Right lobe of liver (tissue), 6 donors: ENCODE measurements at regions not wholly inside any gene's neighbourhood (a gene's known extent, or its start where the extent isn't known, plus 50 kb on each side); places are given as distances from the start of the nearest gene placed in this dataset.

Source experiments
- ATAC-seq, 4 donors: fragments of 200-7000 bp; cut with Tn5 transposase; one replicate each; pipeline ENCODE4 v1.9.1; 2020; ENCODE audit warnings: mild to moderate bottlenecking in 4 of 4, moderate library complexity in 4 of 4
- DNase-seq, 3 donors: peaks; one replicate each; pipeline ENCODE4 v3.0.0-alpha.2; 2020
- H3K27ac ChIP-seq, 3 donors: fragments of 200-600 bp; one replicate each; pipeline ENCODE4 v1.8.0; 2022
- H3K27me3 ChIP-seq, 2 donors: fragments of 200-600 bp; one replicate each; pipeline ENCODE4 v1.8.0; 2022
- H3K36me3 ChIP-seq, 4 donors: fragments of 200-600 bp; sonication (generic) in 1 of 4; one replicate each; pipeline versions ENCODE4 v1.5.1 to v1.8.0; 2017 to 2022; ENCODE audit warnings: control low read depth in 1 of 4
- H3K4me1 ChIP-seq, 4 donors: fragments of 200-600 bp; sonication (generic) in 1 of 4; one replicate each; pipeline versions ENCODE4 v1.5.1 to v1.8.0; 2017 to 2022; ENCODE audit warnings: control low read depth in 1 of 4
- H3K4me3 ChIP-seq, 3 donors: fragments of 200-600 bp; one replicate each; pipeline ENCODE4 v1.8.0; 2022
- H3K9me3 ChIP-seq, 4 donors: fragments of 200-600 bp; sonication (generic) in 1 of 4; one replicate each; pipeline versions ENCODE4 v1.5.1 to v1.8.0; 2017 to 2022; ENCODE audit warnings: control low read depth in 1 of 4
- POLR2A ChIP-seq: fragments of 450-650 bp; IDR thresholded peaks from one replicate; pipeline ENCODE4 v1.6.1; 2017; ENCODE audit warnings: antibody characterized with exemption, mild to moderate bottlenecking
- WGBS: methylation state at CpG from one replicate; pipeline ENCODE4 v1.1.6; 2018; ENCODE audit warnings: low coverage, low lambda C conversion rate; ENCODE audit not compliant: insufficient coverage; ENCODE audit errors: missing lambda C conversion rate; 5-methylcytosine and 5-hydroxymethylcytosine counted together
- intact Hi-C, 2 donors: fragments of 100-400 bp; cut with DNase I; formaldehyde crosslinking; loops; one replicate each; pipeline versions ENCODE4 v1.11.2 to v1.14.1; 2022
- TF ChIP-seq, protein P1 (sequence below), 4 donors: fragments of 200-600 bp in 3 of 4; fragments of 450-650 bp in 1 of 4; IDR thresholded peaks; one replicate each; pipeline versions ENCODE4 v1.5.1 to v1.8.0; 2016 to 2022; ENCODE audit warnings: antibody characterized with exemption in 4 of 4, mild to moderate bottlenecking in 2 of 4
- donor health status: DM: no; HTN: yes; CAD: no.
- donor health status: DM: no; HTN: no; CAD: no.
- donor health status: DM: no; HTN: no; CAD: no.
- donor health status: DM: no; HTN: yes; CAD: no.
- donor health status: DM: no; HTN: yes; CAD: no.

DNA sequence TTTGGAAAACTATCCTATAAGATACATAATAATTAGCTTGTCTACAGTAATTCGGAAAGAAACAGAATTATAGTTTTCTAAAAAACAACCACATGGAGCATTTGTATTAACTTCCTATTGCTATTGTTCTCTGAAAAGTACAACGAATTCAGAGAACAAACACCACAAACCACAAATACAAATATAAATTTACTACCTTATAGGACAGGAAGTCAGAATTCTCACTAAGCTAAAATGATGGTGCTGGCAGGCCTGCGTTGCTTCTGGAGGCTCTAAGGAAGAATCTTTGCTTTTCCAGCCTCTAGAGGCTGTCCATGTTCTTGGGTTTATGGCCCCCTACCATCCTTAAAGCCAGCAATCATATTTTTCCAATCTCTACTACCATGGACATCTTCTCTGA lies 173.6 kb upstream of the TCF21 start:
- WGBS: 39% methylated on average over 3 of the region's 3 CpGs
- TF ChIP-seq, protein P1, sequence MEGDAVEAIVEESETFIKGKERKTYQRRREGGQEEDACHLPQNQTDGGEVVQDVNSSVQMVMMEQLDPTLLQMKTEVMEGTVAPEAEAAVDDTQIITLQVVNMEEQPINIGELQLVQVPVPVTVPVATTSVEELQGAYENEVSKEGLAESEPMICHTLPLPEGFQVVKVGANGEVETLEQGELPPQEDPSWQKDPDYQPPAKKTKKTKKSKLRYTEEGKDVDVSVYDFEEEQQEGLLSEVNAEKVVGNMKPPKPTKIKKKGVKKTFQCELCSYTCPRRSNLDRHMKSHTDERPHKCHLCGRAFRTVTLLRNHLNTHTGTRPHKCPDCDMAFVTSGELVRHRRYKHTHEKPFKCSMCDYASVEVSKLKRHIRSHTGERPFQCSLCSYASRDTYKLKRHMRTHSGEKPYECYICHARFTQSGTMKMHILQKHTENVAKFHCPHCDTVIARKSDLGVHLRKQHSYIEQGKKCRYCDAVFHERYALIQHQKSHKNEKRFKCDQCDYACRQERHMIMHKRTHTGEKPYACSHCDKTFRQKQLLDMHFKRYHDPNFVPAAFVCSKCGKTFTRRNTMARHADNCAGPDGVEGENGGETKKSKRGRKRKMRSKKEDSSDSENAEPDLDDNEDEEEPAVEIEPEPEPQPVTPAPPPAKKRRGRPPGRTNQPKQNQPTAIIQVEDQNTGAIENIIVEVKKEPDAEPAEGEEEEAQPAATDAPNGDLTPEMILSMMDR (IDR thresholded peaks at IDR 0.05): no peak
- TF ChIP-seq POLR2A: no peak

DNA sequence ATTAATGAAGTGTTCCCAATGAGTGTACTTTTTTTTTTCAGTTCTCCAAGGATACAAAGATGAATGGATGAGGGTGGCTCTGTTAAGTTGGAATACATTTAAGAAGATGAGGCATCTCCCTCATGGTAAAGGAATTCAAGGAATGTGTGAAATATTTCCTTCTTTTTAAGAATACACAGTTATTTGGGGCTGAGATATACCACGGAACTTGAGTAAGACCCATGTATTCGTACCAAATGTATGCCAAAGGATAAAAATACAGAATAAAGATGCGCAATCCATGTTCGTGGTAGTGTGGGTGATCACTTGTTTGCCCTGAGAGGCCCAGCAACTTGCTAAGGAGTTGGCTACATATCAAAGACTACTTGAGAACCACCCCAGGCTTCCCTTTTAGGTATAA lies 164.2 kb upstream of the TCF21 start:
- 63% methylated on average over 4 of the region's 4 CpGs for WGBS
- intact Hi-C loops: no loop called here
- Histone ChIP-seq H3K27me3 (no peaks in the 10 kb centered on the region), H3K4me3 (no peak overlapping the region), H3K9me3 (no peaks in the 10 kb centered on the region), H3K36me3 (no peaks in the 10 kb centered on the region), H3K27ac (no peak overlapping the region), H3K4me1 (no peaks in the 10 kb centered on the region)
- TF ChIP-seq POLR2A: no peak
- TF ChIP-seq, protein P1 (IDR thresholded peaks at IDR 0.05): no peak
- ATAC-seq (no peak), DNase-seq (no peak)

More for the DNA sequence above, 173.6 kb upstream of the TCF21 start:
- H3K27me3 ChIP-seq: no peaks in the 10 kb centered on the region
- H3K9me3 ChIP-seq: no peaks in the 10 kb centered on the region
- ATAC-seq (no peak), DNase-seq (no peak)
- H3K4me1 ChIP-seq: no peaks in the 10 kb centered on the region
- H3K27ac ChIP-seq: no peak overlapping the region
- H3K36me3 ChIP-seq: no peaks in the 10 kb centered on the region
- intact Hi-C loops: no loop called here
- H3K4me3 ChIP-seq: no peak overlapping the region

DNA sequence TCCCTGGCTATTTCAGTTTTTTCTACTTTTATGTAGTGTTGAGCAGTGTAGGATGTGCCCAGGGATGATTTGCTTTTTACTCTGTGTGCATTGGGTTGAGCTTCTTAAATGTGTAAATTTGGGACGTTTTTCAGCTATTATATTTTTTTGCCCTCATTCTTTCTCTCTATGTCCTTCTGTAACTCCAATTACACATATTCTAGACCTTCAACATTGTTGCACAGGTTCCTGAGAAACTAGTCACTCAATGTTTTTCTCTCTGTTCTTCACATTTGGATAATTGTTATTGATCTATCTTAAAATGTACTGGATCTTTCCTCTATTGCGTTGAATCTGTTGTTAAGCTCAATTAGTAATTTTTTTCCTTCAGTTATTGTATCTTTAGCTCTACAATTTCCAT lies 162.7 kb upstream of the TCF21 start:
- H3K4me3 ChIP-seq: no peak overlapping the region
- ATAC-seq (no peak), DNase-seq (no peak)
- TF ChIP-seq POLR2A: no peak
- TF ChIP-seq, protein P1 (IDR thresholded peaks at IDR 0.05): no peak
- H3K27me3 ChIP-seq: peaks cover 0 to 4% of the 10 kb centered on the region in 2 donors
- H3K9me3 ChIP-seq: no peaks in the 10 kb centered on the region
- intact Hi-C loops: no loop called here
- H3K4me1 ChIP-seq: no peaks in the 10 kb centered on the region
- no peaks in the 10 kb centered on the region for H3K36me3 ChIP-seq
- no peak overlapping the region for H3K27ac ChIP-seq
- 62% methylated on average over 2 of the region's 2 CpGs for WGBS

DNA sequence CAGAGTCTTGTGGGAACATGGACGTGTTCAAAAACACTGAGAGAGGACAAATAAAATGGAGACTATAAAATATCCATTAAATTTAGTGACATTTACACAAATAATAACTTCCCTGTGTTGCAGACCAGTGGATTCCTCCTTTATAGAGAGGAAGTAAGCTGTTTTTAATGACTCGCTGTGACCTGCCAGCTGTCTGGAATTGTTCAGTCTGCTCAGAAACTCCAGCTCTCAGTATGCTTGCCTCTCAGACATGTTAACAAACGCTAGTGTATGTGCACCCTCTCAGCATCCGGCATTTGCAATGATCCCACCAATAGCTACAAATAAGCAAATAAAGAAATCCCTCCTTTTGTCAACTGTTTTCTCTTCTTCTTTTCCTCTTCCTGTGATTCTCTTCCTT lies 158.0 kb upstream of the TCF21 start:
- DNase-seq (no peak), ATAC-seq (no peak)
- Histone ChIP-seq H3K4me3 (no peak overlapping the region), H3K36me3 (no peaks in the 10 kb centered on the region), H3K27me3 (peaks cover 0 to 4% of the 10 kb centered on the region in 2 donors), H3K27ac (no peak overlapping the region), H3K4me1 (no peaks in the 10 kb centered on the region), H3K9me3 (no peaks in the 10 kb centered on the region)
- 43% methylated on average over 4 of the region's 4 CpGs for WGBS
- TF ChIP-seq, protein P1 (IDR thresholded peaks at IDR 0.05): no peak
- TF ChIP-seq POLR2A: no peak
- intact Hi-C loops: no loop called here

DNA sequence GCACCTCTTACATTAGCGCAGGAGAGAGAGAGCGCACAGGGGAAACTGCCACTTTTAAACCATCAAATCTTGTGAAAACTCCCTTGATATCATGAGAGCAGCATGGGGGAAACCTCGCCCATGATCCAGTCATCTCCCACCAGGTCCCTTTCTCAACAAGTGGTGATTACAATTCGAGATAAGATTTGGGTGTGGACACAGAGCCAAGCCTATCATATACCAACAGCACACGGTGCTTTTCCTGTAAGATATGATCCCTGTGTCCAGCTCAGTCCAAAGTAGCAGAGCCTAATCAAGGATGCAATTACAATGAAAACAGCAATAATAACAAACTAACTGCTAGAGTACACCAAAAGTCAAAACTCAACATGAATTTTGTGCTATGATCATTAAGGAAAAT lies 148.7 kb upstream of the TCF21 start:
- H3K9me3 ChIP-seq: no peaks in the 10 kb centered on the region
- no peak for DNase-seq
- no peaks in the 10 kb centered on the region for H3K4me1 ChIP-seq
- H3K36me3 ChIP-seq: no peaks in the 10 kb centered on the region
- no peaks in the 10 kb centered on the region for H3K27me3 ChIP-seq
- no peak overlapping the region for H3K27ac ChIP-seq
- intact Hi-C loops: no loop called here
- H3K4me3 ChIP-seq: no peak overlapping the region
- no peak for ATAC-seq
- WGBS: 59% methylated on average over 5 of the region's 5 CpGs
- TF ChIP-seq POLR2A: no peak
- TF ChIP-seq, protein P1 (IDR thresholded peaks at IDR 0.05): no peak
